AG04450 (cell line): ENCODE measurements at regions not wholly inside any gene's neighbourhood (a gene's known extent, or its start where the extent isn't known, plus 50 kb on each side); places are given as distances from the start of the nearest gene placed in this dataset.

Experiments
- CTCF ChIA-PET: fragments of 300-600, 350-600 bp; formaldehyde crosslinking; extraction: SDS; loops from one replicate; lab custom pipeline; 2022; ENCODE audit warnings: antibody characterized with exemption, inconsistent platforms; lab: Charles Lee
- POLR2A ChIA-PET: fragments of 350-600 bp; formaldehyde crosslinking; extraction: SDS; loops from one replicate; lab custom pipeline; 2021; ENCODE audit warnings: antibody characterized with exemption, inconsistent platforms; lab: Yijun Ruan, JAX
- DNase-seq: peaks from one replicate; pipeline ENCODE4 v3.0.0-alpha.2; 2011; ENCODE audit warnings: low read depth, low spot score
- H3K27ac ChIP-seq: one replicate; pipeline ENCODE4 v1.5.1; 2012; ENCODE audit warnings: low read depth, low read length, control low read depth
- H3K27me3 ChIP-seq: one replicate; pipeline ENCODE4 v1.6.0; 2012; ENCODE audit warnings: low read length; ENCODE audit not compliant: control insufficient read depth, insufficient read depth
- H3K4me3 ChIP-seq: 2 replicates; pipeline ENCODE4 v1.5.1; 2011; ENCODE audit warnings: mild to moderate bottlenecking, low read depth, low read length, control low read depth
- H3K9me3 ChIP-seq: 2 replicates; pipeline ENCODE4 v1.5.1; 2012; ENCODE audit warnings: low read length; ENCODE audit not compliant: control insufficient read depth, insufficient read depth
- CTCF ChIP-seq: IDR thresholded peaks from 2 replicates; pipeline ENCODE4 v1.5.1; 2011; ENCODE audit warnings: low read depth, low read length, control low read depth, inconsistent platforms

- Histone ChIP-seq H3K27me3 (no peaks in the 10 kb centered on the region), H3K27ac (no peak overlapping the region), H3K4me3 (no peak overlapping the region), H3K9me3 (no peaks in the 10 kb centered on the region)
- ChIA-PET POLR2A (no interaction called here), CTCF (no interaction called here)
- no peak for TF ChIP-seq CTCF
- no peak for DNase-seq
These were observed 948.6 kb upstream of the EDIL3 start for GRCh38 chr5:85333276-85333675.

- no peaks in the 10 kb centered on the region for H3K27me3 ChIP-seq
- H3K27ac ChIP-seq: no peak overlapping the region
- ChIA-PET POLR2A (no interaction called here), CTCF (no interaction called here)
- no peak for DNase-seq
- H3K4me3 ChIP-seq: no peak overlapping the region
- no peaks in the 10 kb centered on the region for H3K9me3 ChIP-seq
- no peak for TF ChIP-seq CTCF
These were observed 952.8 kb upstream of the EDIL3 start for GRCh38 chr5:85337435-85337834.

- DNase-seq: no peak
These were observed 956.1 kb upstream of the EDIL3 start for GRCh38 chr5:85340790-85341189.

GRCh38 chr5:85345818-85346217 lies 961.1 kb upstream of the EDIL3 start:
- Histone ChIP-seq H3K27ac (no peak overlapping the region), H3K9me3 (no peaks in the 10 kb centered on the region), H3K4me3 (no peak overlapping the region), H3K27me3 (no peaks in the 10 kb centered on the region)
- POLR2A ChIA-PET: no interaction called here
- no peak for DNase-seq
- TF ChIP-seq CTCF: no peak
- CTCF ChIA-PET: no interaction called here

More at GRCh38 chr5:85340790-85341189, 956.1 kb upstream of the EDIL3 start:
- CTCF ChIA-PET: no interaction called here
- no peaks in the 10 kb centered on the region for H3K27me3 ChIP-seq
- POLR2A ChIA-PET: no interaction called here
- no peak for TF ChIP-seq CTCF
- no peak overlapping the region for H3K4me3 ChIP-seq
- no peak overlapping the region for H3K27ac ChIP-seq
- no peaks in the 10 kb centered on the region for H3K9me3 ChIP-seq

GRCh38 chr5:85357309-85357708 lies 972.6 kb upstream of the EDIL3 start:
- H3K27me3 ChIP-seq: no peaks in the 10 kb centered on the region
- no peak for TF ChIP-seq CTCF
- ChIA-PET CTCF (no interaction called here), POLR2A (no interaction called here)
- no peak overlapping the region for H3K27ac ChIP-seq
- H3K9me3 ChIP-seq: no peaks in the 10 kb centered on the region
- no peak for DNase-seq
- no peak overlapping the region for H3K4me3 ChIP-seq
